ENCODE measurements at regions not wholly inside any gene's neighbourhood (a gene's known extent, or its start where the extent isn't known, plus 50 kb on each side); places are given as distances from the start of the nearest gene placed in this dataset.
A peak's percentile ranks its signal among the peaks of the same experiment; 100 is the strongest.
"Not testable (repeated sequence)": the region's sequence is repeated elsewhere in the genome, so short reads cannot be mapped to it uniquely, and the experiment has no call there.

DNA sequence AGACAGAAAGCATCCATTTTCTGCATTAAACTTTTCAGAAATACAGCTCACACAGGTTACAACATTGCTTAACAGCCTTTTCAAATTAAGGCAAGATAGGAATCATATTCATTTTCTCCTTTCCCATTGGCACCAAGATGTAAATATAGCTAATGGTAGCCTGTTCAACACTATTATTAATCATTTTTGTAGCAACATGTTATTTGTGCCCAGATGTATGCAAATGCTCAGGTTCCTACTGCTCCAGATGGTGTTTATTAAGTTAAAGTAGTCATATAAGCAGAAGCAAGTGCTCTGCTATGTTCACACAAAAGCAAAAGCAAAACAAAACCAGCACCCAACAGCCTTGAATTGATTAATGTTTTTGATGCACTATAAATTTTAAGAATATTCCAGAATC lies 1110.6 kb downstream of the SLC6A15 start:
- no peak for DNase-seq (ENCODE audit: low read depth in 4 of 4, low spot score in 2 of 4)

DNA sequence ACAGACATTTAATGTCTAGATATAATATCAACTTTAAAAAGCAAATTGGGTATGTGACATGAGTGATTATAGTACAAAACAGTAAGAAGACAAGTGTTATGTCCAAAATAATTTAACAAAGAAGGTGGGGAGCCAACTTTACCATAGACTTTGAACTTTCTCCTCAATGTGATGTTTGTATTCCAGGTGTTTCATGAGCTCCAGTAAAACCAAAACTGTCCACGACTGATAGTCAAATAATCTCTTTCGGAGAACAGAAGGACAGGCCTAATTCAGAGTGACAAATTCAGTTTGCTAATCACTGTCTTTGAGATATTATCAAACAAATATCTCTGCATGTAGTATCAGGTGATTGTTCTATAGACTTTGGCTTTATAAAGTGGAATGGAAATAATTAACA lies 1112.6 kb downstream of the SLC6A15 start:
- no peak for DNase-seq (ENCODE audit: low read depth in 4 of 4, low spot score in 2 of 4)

DNA sequence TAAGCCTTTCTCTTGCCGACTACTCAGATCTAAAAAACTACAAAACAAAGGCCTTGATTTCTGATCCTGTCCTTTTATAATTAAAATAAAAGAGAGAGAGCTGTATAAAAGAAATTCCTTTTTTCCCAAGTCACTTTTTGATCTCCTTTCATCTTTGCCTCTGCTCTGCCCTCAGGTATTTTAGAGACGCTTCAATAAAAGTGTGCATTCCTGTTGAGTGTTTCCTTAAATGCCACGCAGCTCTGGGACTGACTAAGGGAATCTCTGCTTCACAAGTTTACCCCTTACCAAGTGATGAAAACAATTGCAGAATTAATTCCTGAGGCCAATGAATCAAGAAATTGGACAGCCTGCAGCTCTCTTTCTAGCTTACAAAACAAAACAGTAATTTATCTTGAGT lies 1109.8 kb downstream of the TMTC2 start:
- no peak for DNase-seq (ENCODE audit: low read depth in 4 of 4, low spot score in 2 of 4)

DNA sequence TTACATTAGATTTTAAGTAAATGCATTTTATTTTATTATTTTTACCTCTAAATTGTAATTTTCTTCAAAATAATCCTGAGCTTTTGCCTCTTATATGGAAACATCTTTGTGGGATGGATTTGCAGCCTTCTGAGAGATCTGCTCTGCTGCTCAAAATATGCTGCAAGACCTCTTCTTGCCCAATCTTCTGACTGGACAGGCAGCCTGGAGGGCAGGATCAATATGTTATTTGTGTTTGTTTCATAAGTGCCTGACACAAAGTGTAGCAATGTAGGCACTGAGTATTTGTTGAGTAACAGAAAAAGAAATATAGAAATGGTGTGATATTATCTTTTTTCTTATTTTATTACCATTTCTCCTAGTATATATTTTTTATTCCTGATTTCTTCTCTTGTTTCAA lies 1106.9 kb downstream of the TMTC2 start:
- no peak for DNase-seq (ENCODE audit: low read depth in 4 of 4, low spot score in 2 of 4)

DNA sequence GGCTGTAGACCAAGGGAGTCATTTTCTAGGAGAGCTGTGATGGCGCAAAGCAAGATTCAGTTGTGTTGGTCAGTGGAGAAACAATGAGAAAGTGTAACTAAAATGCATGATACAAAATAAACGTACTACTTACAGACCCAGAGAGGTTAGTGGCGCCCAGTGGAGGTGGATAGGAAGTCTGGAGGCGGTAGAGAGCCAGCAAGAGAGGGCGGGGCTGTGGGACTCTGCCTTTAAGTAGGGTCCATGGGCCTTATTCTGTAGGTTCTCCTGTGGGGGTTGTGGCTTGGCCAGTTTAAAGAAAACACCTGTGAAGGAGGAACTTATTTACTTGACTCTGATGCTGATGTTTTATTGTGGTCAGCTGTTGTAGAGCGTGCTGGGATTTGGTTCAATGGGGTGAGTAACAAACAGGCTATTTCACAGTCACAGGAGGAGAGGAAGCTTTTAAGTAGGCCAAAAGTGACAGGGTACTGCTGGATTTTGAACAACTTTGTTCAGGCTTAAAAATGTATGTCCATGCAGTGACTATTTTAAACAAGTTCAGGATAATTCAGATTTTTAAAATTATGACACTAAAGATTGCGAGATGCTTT lies 1097.7 kb downstream of the TMTC2 start:
- no peak for DNase-seq (ENCODE audit: low read depth in 4 of 4, low spot score in 2 of 4)

DNA sequence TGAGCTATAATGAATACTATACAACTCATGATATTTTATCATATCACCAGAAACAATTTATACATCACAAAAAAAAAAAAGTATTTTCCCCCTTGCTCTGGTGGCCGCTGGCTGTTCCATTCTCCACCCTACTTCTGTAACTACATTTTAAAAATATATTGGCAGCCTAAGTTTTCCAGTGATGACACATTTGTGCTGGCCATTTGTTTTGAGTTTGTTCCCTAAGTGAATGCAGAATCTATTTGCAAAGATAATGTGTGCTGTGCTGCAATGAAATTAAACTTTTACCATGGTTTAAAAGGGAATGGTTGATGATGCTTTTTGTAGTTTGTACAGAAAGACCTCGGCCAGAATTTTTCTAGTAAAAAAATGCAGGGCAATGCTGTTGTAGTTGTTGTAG lies 1092.8 kb downstream of the TMTC2 start:
- no peak for DNase-seq (ENCODE audit: low read depth in 4 of 4, low spot score in 2 of 4)

DNA sequence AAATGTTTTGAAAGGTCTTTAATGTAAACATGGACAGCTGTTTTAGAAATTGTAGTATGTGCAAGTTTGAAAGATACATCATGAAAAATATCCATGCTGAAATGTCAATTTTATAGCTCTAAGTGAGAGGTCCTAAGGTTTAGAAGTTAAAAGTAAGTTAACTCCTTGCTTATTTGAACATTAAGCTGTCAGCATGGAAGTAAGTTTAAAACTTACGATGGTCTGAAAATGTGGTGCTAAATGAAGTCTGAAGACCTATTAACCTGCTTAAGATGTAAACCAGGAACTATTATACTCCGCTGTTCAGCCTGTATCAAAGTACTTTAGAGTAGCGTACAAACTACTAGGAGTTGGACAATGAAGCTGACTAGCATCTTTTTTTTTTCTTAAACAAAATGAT lies 1082.4 kb downstream of the TMTC2 start:
- DNase-seq (ENCODE audit: low read depth in 4 of 4, low spot score in 2 of 4) = peak in 3 of 4 donors; percentile 33 to 45 (median 40)

DNA sequence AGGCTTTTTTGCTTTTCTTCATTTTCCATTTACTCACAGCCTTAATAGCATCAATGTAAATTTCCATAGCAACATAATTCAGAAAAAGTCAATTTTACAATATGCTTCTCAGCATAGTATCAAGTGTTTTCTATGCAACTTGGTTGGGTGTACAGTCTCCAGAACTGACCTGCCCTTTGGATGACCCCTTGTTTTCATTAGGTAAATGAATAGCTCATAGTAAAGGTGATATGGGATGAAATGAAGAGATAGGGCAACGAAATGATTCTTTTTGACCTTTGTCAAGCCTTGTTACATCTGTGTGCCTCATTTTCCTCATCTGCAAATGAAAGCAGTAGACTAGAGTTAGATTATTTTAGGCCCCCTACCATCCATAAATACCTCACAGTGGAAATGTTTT lies 1081.0 kb downstream of the TMTC2 start:
- DNase-seq (ENCODE audit: low read depth in 4 of 4, low spot score in 2 of 4) = peak in 1 of 4 donors; percentile 8

DNA sequence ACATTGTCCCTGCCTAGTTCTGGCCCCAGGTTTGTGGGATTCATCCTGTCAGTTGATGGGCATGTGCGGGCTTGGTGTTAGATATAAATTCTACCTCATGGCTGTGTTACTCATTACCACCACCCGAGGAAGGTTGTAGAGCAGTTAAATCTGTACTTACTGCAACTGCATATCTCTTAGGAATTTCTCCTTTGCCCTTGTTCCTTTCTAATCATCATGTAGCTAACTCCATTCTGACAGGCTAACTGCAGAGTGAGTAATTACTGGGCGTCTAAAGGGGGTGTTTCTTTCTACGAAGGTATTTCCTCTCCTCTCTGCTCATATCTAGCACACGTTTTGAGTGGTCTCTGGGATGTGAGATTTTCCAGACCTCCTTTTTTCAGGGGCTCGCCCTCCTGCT lies 1076.7 kb downstream of the TMTC2 start:
- DNase-seq (ENCODE audit: low read depth in 4 of 4, low spot score in 2 of 4) = no peak

DNA sequence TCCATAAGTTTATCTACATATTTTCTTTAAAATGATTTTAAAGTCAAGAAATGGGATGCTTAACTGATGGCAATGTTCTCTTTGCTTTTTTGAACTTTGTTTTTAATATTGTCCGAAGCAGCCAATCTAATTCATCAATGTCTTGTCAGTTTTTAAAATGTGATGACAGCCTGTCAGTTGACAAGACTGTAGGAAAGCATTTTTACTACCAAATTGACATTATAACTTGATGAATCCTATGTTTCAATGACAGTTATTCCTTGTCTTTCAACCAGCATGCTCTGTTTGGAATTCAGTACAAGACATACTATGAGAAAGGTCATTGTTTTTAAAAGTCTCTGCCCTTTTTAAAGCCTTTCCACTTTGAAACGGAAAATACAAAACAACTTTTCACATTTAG lies 1073.2 kb downstream of the TMTC2 start:
- DNase-seq (ENCODE audit: low read depth in 4 of 4, low spot score in 2 of 4) = no peak

DNA sequence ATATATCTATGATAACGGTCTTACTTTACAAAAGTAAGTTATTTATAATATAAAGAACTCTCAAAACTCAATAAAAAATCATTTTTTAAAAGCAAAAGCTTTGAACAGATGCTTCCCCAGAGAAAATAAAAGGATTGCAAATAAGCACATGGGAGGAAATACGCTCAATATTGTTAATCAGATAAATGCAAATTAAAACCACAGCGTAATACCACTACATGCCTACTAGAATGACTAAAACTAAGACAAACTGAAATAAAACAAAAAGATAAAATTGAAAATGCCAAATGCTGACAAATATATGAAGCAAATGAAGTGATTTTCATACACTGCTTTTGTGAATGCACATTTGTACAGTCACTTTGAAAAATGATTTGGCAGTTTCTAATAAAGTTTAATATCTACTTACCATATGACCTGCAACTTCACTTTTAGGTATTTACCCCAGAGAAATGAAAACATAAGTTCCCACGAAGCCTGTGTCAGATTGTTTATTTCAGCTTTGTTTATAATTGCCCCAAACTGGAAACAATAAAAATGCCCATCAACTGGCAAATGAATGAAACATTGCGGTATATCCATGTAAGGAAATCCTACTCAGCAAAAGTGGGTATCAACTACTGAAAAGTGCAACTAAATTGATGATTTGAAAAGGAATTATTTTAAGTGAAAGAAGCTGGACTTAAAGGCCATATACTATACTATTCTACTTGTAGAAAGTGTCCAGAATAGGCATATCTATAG lies 1072.4 kb downstream of the TMTC2 start:
- no peak for DNase-seq (ENCODE audit: low read depth in 4 of 4, low spot score in 2 of 4)

DNA sequence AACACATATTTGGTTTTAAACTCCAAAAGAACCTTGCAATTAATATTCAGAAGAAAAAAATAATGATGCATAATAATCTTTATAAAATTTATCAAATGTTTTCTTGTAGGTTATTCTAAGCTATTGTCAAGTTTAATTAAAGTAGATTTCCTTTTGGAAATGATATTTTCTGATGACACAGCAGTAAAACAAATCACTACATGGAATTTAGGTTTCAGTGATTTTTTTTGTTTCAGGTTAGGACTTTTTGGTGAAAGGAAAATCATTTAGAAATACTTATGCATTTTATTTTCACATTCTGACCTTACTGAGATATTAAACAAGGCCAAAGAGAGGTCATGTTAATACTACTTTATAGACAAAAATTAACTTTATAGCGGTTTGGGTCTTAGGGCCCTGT lies 1067.2 kb downstream of the TMTC2 start:
- no peak for DNase-seq (ENCODE audit: low read depth in 4 of 4, low spot score in 2 of 4)

DNA sequence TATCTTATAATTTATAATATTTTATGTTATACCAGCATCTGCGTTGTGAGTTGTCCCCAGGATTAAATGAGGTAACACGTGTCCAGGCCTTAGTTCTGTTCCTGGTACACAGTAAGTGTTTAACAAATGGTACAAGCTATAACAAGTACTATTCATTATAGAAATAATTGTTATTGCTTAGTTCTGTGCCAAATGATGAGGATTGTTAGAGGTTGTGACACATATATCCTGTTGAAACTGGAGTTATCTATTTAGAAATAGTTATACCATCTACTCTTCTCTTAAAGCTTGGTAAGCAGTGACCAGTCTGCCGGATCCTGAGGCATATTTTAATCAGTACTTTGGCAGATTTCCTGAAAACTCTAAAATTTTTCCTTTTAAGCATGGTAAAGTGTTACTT lies 1066.5 kb downstream of the TMTC2 start:
- DNase-seq (ENCODE audit: low read depth in 4 of 4, low spot score in 2 of 4) = no peak

DNA sequence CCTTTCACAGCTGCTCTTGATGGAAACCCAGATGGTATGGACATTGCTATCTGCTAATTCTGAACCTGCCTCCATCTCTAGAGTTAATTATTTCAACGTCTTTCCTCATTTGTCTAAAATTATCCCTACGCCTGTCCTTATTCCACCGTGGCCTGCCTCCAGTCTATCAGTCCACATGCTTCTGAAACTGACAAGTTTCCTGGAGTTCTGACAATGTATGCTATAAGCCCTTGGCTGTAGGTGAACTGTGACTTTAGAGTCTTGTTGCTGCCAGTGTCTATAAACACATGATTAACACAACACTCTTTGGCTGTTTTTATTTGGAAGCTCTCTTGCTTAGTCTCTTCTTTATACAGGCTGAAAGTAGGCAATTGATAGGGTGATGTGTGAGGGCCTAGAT lies 1052.9 kb downstream of the TMTC2 start:
- no peak for DNase-seq (ENCODE audit: low read depth in 4 of 4, low spot score in 2 of 4)

DNA sequence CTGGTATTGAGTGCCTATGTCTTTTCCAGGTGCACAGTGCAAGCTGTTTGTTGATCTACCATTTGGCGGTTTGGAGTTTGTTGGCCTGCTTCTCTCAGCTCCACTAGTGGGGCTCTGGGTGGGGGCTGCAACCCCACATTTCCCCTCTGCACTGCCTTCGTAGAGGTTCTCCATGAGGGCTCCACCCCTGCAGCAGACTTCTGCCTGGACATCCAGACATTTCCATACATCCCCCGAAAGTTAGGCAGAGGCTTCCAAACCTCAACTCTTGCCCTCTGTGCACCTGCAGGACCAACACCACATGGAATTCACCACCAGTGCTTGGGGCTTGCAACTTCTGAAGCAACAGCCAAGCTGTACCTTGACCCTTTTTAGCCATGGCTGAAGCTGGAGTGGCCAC lies 1024.1 kb downstream of the TMTC2 start:
- no peak for DNase-seq (ENCODE audit: low read depth in 4 of 4, low spot score in 2 of 4)

DNA sequence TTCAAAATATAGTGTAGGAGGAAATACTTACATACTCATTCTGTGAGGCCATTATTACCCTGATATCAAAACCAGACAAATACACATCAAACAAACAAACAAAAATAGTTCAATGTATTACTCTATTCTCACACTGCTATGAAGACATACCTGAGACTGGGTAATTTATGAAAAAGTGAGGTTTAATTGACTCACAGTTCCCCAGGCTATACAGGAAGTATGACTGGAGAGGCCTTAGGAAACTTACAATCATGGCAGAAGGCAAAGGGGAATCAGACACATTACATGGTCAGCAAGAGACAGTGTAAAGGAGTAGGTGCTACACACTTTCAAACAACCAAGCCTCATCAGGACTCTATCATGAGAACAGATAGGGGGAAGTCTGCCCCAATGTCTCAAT lies 1023.2 kb downstream of the TMTC2 start:
- DNase-seq (ENCODE audit: low read depth in 4 of 4, low spot score in 2 of 4) = no peak

DNA sequence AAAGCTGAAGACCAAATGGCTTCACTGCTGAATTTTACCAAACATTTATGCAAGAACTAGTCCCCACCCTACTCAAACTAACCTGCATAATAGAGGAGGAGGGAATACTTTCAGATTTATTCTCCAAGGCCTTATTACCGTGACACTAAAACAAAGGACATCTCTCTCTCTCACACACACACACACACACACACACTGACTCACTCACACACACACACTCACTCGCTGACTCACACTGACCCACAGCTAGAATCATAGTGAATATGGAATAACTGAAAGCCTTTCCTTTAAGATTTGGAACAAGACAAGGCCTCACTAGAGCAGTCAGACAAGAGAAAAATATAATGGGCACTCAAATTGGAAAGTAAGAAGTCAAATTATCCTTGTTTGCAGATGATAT lies 1014.1 kb downstream of the TMTC2 start:
- no peak for DNase-seq (ENCODE audit: low read depth in 4 of 4, low spot score in 2 of 4)

DNA sequence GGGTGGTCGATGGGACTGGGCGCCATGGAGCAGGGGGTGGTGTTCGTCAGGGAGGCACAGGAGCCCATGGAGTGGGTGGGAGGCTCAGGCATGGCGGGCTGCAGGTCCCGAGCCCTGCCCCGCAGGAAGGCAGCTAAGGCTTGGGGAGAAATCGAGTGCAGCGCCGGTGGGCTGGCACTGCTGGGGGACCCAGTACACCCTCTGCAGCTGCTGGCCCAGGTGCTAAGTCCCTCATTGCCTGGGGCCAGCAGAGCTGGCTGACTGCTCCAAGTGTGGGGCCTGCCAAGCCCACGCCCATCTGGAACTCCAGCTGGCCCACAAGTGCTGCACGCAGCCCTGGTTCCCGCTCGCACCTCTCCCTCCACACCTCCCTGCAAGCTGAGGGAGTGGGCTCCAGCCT lies 1009.6 kb downstream of the TMTC2 start:
- not testable (repeated sequence) for DNase-seq (ENCODE audit: low read depth in 4 of 4, low spot score in 2 of 4)

DNA sequence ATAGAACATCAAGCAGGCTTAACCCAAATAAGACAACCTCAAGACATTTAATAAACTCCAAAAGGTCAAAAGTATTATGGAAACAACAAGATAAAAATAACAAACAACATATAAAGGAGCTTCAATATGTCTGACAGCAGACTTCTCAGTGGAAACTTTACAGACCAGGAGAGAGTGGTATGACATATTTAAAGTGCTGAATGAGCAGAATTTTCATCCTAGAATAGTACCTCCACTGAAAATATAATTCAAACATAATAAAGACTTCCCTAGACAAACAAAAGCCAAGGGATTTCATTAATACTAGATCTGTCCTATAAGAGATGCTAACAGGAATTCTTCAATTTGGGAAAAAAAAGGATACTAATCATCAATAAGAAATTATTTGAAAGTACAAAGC lies 1005.0 kb downstream of the TMTC2 start:
- no peak for DNase-seq (ENCODE audit: low read depth in 4 of 4, low spot score in 2 of 4)

DNA sequence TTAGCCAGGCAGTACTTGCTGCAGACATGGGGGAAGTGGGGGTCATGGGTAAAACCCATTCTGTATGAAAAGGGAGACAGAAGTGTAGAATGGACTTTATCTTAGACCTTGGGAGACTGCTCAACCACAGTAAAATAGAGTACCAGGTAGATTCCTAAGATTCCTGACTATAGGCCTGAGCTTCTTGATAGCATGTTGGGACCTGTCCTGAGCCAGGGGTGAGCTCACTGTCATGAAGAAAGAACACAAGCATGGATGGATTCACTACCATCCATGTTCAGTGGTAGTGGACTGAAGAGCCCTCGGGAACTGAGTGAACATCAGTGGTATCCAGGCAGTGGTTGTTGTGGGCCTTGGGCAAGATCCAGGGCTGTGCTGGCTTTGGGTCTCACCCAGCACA lies 1003.8 kb downstream of the TMTC2 start:
- no peak for DNase-seq (ENCODE audit: low read depth in 4 of 4, low spot score in 2 of 4)

DNA sequence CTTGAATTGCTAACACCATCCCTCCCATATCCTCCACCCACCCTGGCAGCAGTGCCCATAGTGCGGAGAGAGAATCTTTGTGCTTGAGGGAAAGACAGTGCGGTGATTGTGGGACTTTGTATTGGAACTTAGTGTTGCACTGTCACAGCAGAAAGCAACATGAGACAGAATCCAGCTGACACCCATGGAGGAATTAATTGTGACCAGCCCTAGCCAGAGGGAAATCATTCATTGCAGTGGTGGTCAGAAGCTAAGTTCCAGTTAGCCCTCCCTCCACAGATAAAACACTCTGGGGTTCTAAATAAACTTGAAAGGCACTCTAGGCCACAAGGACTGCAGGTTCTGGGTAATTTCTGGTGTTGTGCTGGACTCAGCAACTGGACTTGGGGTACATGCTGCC lies 1002.6 kb downstream of the TMTC2 start:
- no peak for DNase-seq (ENCODE audit: low read depth in 4 of 4, low spot score in 2 of 4)

DNA sequence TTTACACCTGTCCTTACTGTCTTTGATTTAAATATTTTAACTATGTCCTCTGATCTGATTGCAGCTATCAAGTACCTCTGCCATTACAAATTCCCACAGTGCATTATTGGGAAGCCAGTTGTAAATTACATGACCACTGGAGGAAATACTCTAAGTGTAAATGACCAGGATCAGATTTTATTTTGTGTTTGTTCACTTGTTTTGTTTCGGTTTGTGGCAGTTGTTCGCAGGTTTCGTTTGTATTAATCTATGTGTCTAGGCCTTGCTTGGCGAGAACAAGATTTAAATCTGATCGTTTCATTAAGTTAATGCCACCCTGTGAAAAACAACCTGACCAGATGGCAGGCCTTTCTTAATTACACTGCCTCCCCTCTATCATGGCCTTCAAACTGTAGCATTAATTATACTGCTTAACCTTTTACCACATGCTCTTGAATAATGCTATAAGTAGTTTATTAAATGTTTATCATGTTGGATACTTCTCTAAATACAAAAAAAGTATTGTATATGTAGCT lies 990.1 kb downstream of the TMTC2 start:
- peak in 2 of 4 donors; percentile 7 to 19 for DNase-seq (ENCODE audit: low read depth in 4 of 4, low spot score in 2 of 4)

All from left renal cortex interstitium (tissue), 4 donors.